HG02623 (cell line): ENCODE measurements at regions not wholly inside any gene's neighbourhood (a gene's known extent, or its start where the extent isn't known, plus 50 kb on each side); places are given as distances from the start of the nearest gene placed in this dataset.

ENCODE experiments used
- ATAC-seq: cut with Tn5 transposase; IDR thresholded peaks from one replicate; pipeline ENCODE4 v1.9.1; 2021; ENCODE audit warnings: moderate library complexity; ENCODE audit not compliant: unreplicated experiment

DNA sequence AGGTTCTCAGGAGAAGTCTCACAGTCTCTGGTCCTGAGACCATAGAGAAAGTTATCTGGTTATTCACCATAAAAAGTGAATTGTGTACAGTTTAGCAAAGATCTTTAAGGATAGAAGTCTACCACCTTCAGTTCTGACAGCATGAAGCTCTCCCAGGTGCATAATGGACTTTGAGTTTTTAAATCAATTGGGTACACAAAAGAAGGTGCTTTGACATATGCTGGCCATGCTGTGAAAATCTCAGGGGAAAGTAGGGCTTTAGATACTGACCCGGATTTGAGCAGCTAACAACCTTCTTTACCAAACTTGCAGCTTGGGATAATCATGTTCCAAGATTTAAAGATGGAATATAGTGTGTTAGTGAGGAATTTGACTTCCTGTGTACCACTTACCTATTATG is 264.2 kb downstream of the ZSWIM6 start:
- ATAC-seq, result no peak

GRCh38 chr5:61597684-61598083 is 265.6 kb downstream of the ZSWIM6 start:
- no peak for ATAC-seq

DNA sequence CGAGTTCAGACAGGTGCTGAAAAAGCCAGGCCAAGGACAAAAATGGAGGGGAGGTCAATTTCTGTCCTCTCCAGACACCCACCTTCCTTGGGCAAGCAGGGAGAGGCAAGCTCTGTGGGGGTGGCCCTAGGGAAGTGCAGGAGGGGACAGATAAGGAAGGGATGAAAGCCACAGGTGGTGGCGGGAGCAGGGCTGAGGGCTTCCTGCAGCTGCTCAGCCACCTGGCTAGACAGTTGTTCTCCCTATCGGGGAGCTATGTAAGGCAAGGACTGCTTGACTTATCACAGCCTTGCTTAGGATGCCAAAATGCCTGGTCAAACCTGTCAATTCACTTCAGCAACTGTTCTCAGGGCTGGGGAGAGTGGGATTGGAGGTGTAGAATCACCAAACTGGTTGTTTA is 266.1 kb downstream of the ZSWIM6 start:
- ATAC-seq, result no peak

- no peak for ATAC-seq
Observed at GRCh38 chr5:61599370-61600122, 267.5 kb downstream of the ZSWIM6 start.

GRCh38 chr5:61600123-61600444 is 268.0 kb downstream of the ZSWIM6 start:
- no peak for ATAC-seq

DNA sequence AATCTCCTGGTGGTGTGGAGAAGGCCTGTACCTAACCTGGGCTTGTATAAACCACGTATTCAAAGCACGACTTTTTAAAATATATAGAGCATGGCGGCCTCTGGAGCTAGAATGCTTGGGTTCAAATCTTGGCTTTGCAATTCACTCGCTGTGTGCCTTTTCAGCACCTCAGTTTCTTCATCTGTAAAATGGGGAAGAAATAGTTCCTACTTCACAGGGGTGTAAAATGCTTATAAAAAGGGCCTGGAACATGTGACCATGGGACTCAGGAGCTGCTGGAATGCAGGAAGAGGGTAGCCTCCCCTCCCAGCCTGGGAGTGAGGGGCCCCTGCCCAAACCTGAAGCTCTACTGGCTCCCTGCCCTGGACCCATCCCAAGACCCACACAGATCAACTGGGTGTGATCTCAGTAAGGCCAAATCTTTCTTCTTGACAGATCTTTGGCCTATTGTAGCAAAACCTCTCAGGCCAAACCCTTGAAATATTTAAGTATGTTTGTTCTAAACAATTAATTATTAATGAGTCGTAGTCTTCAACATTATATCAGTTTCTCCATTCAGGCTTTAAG is 269.0 kb downstream of the ZSWIM6 start:
- no peak for ATAC-seq

DNA sequence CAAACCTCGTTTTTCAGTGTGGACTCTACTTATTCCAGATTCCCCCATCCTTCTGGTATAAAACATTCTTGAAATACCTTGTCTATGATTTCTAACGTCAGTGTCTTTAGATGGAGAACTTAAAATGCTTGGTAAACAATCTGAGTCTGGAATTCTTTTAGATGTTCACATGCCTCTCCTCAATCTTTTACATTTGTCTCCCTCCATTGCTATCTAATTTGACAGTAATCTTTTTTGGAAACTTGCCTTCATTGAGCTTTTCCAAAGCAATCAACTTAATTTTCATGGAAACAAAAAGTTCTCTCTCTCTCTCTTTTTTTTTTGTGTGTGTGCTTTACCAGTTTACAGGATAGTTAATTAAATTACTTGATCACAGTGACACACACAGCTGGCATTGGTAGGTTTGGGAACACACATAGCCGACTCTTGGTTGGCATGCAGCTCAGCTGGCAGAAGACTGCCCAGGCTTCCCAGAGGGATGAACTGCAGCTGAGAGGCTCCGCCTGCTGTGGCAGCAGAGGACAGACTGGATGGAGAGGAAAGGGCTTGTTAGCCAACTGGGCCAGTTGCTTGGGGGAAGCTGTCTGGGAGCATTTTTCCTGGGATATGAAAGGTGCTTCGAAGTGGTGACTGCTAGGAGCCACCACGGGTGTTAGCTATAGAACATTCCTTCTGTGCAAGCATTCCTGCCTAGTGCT is 271.3 kb downstream of the ZSWIM6 start:
- no peak for ATAC-seq

- ATAC-seq, result no peak
Observed at GRCh38 chr5:61604076-61605025, 272.3 kb downstream of the ZSWIM6 start.

DNA sequence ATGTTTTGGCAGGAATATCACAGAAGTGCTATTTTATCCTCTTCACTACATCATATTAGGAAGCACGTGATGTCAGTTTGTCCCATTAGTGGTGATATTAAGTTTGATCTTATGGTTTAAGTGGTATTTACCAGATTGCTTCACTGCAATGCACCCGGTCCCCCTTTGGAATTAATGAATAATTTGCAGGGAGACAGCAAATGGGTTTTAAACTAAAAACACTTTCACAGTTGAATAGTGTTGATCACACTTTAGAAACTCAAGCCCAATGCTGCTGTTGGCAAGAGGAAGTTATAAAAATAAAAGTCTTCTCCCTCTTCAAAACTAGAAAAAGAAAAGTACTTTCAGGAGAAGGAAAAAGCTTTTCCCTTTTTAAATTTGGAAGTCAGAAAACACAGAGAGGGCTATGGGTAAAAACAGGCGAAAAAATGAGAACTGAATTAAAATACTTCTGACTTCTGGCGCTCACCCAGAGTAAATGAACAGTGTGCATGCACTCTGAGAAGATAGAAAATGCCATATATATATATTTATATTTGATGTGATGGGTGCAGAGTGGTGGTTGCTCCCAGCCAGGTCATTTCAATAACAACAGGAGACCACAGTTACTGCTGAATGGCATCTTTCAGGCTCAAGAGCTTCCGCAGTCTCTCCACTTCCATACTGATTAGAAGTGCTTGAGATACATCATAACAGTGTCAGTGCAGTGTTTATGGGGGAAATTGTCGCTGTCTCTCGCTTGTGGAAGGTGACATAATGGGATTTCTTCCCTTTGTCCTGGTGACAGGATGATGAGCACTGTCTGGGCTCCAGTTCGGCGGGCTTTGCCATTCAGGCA is 278.0 kb downstream of the ZSWIM6 start:
- ATAC-seq, result no peak

DNA sequence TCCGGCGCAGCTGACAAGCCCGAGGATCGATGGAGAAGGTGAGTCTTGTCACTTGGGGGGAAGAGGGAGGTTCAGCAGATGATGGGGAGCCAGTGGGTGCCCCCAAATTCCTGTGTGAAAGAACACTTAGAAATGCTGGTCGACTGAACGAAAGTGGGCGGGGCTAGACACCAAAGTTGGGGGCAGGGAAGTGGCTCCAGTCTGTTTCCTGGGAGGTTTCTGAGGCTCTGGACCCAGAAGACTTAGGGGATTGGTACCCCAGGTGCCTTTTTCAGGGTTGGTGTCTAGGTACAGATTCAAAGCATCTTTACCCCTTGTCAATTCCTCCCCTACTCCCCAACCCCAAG is 278.6 kb downstream of the ZSWIM6 start:
- no peak for ATAC-seq

DNA sequence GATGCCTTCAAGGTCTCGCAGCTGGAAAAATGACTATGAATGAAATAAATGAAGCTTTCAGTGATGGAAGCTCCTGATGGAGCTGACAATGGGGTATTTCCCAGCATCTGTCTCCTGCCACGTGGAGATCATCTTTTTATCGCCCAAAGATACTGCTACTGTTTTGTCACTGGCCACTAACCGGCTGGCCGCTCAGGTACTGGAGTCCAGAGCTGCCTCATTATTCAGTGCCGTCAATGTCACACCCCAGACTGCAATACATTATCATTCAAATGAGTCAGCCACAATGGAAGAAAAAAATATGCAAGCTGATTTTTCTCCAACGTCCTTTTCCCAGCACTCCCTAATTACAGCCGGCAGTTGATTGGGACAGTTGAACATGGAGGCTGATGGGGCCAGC is 280.4 kb downstream of the ZSWIM6 start:
- ATAC-seq, result no peak

- no peak for ATAC-seq
Observed at GRCh38 chr5:61613679-61614078, 281.6 kb downstream of the ZSWIM6 start.

DNA sequence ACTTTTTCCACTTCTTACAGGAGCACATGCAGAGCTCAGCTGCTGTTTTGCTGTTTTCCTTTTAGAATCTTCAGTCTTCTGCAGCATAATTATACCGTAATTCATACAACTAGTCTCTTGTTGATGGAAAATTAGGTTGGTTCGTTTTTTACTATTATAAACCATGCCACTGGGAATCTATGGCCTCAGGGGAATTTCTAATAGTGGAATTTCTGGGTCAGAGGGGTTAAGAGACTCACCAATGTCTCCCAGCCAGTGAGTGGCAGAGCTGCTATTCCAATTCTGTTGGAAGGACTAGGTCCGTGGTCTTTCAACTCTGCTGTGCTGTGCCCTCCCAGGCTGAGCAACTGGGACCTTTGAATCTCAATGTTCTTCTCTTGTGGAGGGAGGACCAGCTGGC is 282.5 kb downstream of the ZSWIM6 start:
- ATAC-seq, result no peak

GRCh38 chr5:61617039-61617438 is 285.0 kb downstream of the ZSWIM6 start:
- no peak for ATAC-seq

DNA sequence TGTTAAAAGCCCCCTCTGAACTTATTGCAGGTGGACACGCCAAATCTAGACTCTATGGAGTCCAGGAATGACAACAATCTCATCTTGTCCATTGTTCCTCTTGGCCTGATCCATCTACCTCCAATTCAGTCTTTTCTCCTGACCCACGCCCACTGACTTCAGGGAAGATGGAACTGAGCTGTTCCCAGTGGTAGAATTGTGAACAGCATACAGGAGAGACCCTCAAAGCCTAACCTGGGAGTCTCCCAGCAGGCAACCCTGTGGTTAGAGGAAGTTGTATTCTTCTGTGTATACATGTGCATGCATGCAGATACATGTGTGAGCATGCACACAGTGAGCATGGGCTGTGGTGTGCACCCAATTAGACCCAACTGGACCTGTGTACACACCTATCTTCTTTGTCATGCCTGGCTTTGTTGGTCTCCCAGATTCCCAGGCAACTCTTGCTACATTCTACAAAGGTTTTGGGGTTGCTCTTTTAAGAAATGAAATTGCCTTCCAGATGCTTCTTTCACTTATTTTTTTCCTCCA is 286.0 kb downstream of the ZSWIM6 start:
- ATAC-seq, result no peak

DNA sequence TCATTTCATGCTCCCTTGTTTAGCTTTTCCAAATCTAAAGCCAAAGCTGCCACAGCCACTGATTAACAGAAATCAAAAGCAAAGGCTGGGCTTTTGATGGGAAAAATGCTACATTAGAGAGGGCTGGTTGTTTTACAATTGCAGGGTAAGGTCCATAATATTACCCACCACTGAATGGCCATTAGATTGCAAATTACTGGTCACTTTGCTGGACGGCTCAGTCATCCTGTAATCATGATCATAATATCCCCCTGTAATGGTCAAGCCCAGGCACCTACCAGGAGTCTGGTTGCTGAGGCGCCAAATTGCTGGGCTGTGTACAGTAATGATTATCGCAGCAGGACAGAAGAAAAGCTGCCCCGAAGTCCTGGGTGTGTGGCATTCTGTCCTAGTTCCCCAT is 286.5 kb downstream of the ZSWIM6 start:
- ATAC-seq, result no peak

DNA sequence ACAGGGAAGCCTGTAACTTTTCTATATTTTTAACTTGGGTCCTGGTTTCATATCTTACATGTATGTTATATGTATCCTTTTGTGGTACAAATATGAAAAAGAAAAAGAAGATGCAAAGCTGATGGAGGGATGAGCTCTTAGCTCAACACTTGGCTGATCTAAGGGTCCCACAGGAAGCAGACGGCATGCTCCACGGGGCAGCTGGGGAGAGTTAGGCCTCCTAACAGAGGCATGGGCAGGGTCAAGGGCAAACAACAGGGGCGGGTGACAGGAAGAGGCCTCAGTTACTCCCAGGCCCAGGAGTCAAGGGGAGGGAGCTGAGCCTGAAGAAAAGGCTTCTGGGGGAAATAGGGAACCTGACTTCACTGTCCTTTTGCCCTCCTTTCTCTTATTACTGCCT is 287.2 kb downstream of the ZSWIM6 start:
- ATAC-seq, result no peak

GRCh38 chr5:61619777-61620518 is 287.9 kb downstream of the ZSWIM6 start:
- ATAC-seq, result no peak

DNA sequence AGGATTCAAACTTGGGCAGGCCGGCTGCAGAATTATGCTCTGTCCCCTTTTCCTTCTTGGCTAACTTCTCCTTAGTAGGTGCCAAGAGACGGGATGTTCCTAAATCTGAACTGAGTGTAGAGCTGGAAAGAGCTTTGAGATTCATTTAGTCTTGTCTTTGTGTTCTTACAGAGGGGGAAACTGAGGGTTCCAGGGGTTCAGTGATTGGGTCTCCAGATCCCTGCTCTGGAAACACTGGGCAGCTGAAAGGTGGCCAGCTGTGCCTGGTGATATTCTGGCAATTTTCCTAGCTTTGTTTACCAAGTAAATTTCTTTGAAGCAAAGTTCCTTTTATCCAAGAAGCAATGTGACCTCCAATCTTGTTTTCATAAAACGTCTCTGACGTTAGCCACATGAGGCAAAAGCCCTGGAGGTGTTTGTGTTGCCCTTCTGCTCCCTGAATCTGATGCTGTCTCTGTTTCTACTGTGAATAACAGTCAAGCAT is 288.7 kb downstream of the ZSWIM6 start:
- ATAC-seq, result no peak
